ENCODE measurements at regions not wholly inside any gene's neighbourhood (a gene's known extent, or its start where the extent isn't known, plus 50 kb on each side); places are given as distances from the start of the nearest gene placed in this dataset.

- TF ChIP-seq REST (IDR thresholded peaks at IDR 0.05; ENCODE audit: insufficient read depth in 1 of 2, low read depth in 2 of 2, low read length in 1 of 2) (no peak), CTCF (IDR thresholded peaks at IDR 0.05) (no peak), SIN3A (IDR thresholded peaks at IDR 0.05; ENCODE audit: borderline replicate concordance, insufficient read depth, low read depth, low read length) (no peak)
Measured at GRCh38 chr12:24297516-24297915, 348.0 kb upstream of the SOX5 start.

All from Panc1 (cell line).